Uterus (tissue), 2 donors: ENCODE measurements at regions not wholly inside any gene's neighbourhood (a gene's known extent, or its start where the extent isn't known, plus 50 kb on each side); places are given as distances from the start of the nearest gene placed in this dataset.

Experiments
- CTCF ChIP-seq, 4 experiments: fragments of 200-600 bp in 2 of 4; fragments of 450-650 bp in 2 of 4; sonication (generic) in 2 of 4; IDR thresholded peaks; one replicate each; pipeline ENCODE4 v1.5.1; 2016 to 2019; ENCODE audit warnings: antibody characterized with exemption in 4 of 4, mild to moderate bottlenecking in 2 of 4, moderate library complexity in 1 of 4
- POLR2A ChIP-seq, 2 donors: fragments of 450-650 bp; IDR thresholded peaks; one replicate each; pipeline ENCODE4 v1.6.1; 2016; ENCODE audit warnings: antibody characterized with exemption in 2 of 2, mild to moderate bottlenecking in 1 of 2, moderate library complexity in 1 of 2

DNA sequence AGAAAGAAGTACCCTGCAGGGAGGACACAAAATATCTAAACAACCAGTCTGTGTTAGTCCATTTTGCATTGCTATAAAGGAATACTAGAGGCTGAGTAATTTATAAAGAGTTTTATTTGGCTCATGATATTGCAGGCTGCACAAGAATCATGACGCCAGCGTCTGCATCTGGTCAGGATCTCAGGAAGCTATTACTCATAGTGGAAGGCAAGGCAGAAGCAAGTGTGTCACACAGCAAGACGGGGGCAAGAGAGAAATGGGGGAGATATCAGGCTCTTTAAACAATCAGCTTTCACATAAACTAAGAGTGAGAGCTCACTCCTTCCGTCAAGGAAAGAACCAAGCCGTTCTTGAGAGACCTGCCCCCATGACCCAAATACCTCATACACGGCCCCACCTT is 614.8 kb downstream of the ZIC1 start:
- TF ChIP-seq CTCF (IDR thresholded peaks at IDR 0.05) (no peak), POLR2A (IDR thresholded peaks at IDR 0.05) (no peak)
